Naive thymus-derived CD4-positive, alpha-beta T cell (primary cell): ENCODE measurements at regions not wholly inside any gene's neighbourhood (a gene's known extent, or its start where the extent isn't known, plus 50 kb on each side); places are given as distances from the start of the nearest gene placed in this dataset.

Source experiments
- ATAC-seq: fragments of 150-1000 bp; cut with Tn5 transposase; 2 replicates; pipeline ENCODE4 v1.10.0; 2021; ENCODE audit warnings: mild to moderate bottlenecking, moderate library complexity
- CTCF ChIA-PET: fragments of 350-600 bp; sonication (Branson Sonifier 250); formaldehyde crosslinking; loops from one replicate; lab custom pipeline; 2021; ENCODE audit warnings: antibody characterized with exemption; lab: Charles Lee
- POLR2A ChIA-PET: fragments of 350-600 bp; sonication (Branson Sonifier 250); formaldehyde crosslinking; loops from one replicate; lab custom pipeline; 2021; ENCODE audit warnings: antibody characterized with exemption, inconsistent platforms; lab: Charles Lee
- DNase-seq, 9 donors: peaks; one replicate each; pipeline versions ENCODE4 v3.0.0 to v3.0.0-alpha.2; 2020 to 2022; ENCODE audit warnings: mixed read lengths in 1 of 9
- H3K27ac ChIP-seq: one replicate; pipeline ENCODE4 v1.7.0; 2013; ENCODE audit warnings: mild to moderate bottlenecking, low read depth, low read length, moderate library complexity
- H3K27me3 ChIP-seq, 2 donors: one replicate each; pipeline ENCODE4 v1.7.0; 2013; ENCODE audit warnings: low read length in 2 of 2, mild to moderate bottlenecking in 2 of 2, moderate library complexity in 2 of 2; ENCODE audit not compliant: control insufficient read depth in 2 of 2, insufficient read depth in 2 of 2
- H3K36me3 ChIP-seq, 3 experiments: 1 replicate in 2 of 3; 2 replicates in 1 of 3; pipeline ENCODE4 v1.7.0; 2013; ENCODE audit warnings: low read length in 3 of 3, mild to moderate bottlenecking in 3 of 3, moderate library complexity in 1 of 3; ENCODE audit not compliant: insufficient read depth in 3 of 3, control insufficient read depth in 2 of 3
- H3K4me1 ChIP-seq, 2 donors: one replicate each; pipeline ENCODE4 v1.7.0; 2013; ENCODE audit warnings: low read length in 2 of 2, mild to moderate bottlenecking in 2 of 2, moderate library complexity in 1 of 2; ENCODE audit not compliant: control insufficient read depth in 2 of 2, insufficient read depth in 2 of 2
- H3K4me3 ChIP-seq: 2 replicates; pipeline ENCODE4 v1.7.0; 2013; ENCODE audit warnings: mild to moderate bottlenecking, low read length
- H3K9me3 ChIP-seq, 3 experiments: 1 replicate in 2 of 3; 2 replicates in 1 of 3; pipeline ENCODE4 v1.7.0; 2013; ENCODE audit warnings: low read length in 3 of 3; ENCODE audit not compliant: control insufficient read depth in 2 of 3
- H3K27ac Mint-ChIP-seq, 9 donors: one replicate each; pipeline ENCODE4 v1.8.0; 2020 to 2022; ENCODE audit warnings: mixed read lengths in 9 of 9, mild to moderate bottlenecking in 8 of 9, moderate library complexity in 5 of 9, inconsistent platforms in 2 of 9
- H3K27me3 Mint-ChIP-seq, 5 donors: one replicate each; pipeline ENCODE4 v1.8.0; 2021 to 2022; ENCODE audit warnings: mixed read lengths in 5 of 5, mild to moderate bottlenecking in 1 of 5
- H3K36me3 Mint-ChIP-seq, 5 donors: one replicate each; pipeline ENCODE4 v1.8.0; 2020 to 2022; ENCODE audit warnings: mixed read lengths in 5 of 5, mild to moderate bottlenecking in 3 of 5, inconsistent platforms in 1 of 5
- H3K4me1 Mint-ChIP-seq, 7 donors: one replicate each; pipeline ENCODE4 v1.8.0; 2020 to 2022; ENCODE audit warnings: mixed read lengths in 7 of 7, mild to moderate bottlenecking in 3 of 7, inconsistent platforms in 1 of 7
- H3K4me3 Mint-ChIP-seq, 10 donors: one replicate each; pipeline ENCODE4 v1.8.0; 2020 to 2022; ENCODE audit warnings: mild to moderate bottlenecking in 10 of 10, mixed read lengths in 10 of 10, moderate library complexity in 6 of 10, inconsistent platforms in 2 of 10
- H3K9me3 Mint-ChIP-seq, 11 donors: one replicate each; pipeline ENCODE4 v1.8.0; 2020 to 2022; ENCODE audit warnings: mixed read lengths in 11 of 11, mild to moderate bottlenecking in 4 of 11, inconsistent platforms in 1 of 11, moderate library complexity in 1 of 11
- intact Hi-C, 2 donors: fragments of 100-400 bp; cut with micrococcal nuclease; formaldehyde crosslinking; loops; one replicate each; pipeline ENCODE4 v1.15.1; 2023

GRCh38 chr5:143696921-143697320 lies 115.0 kb upstream of the HMHB1 start:
- Mint-ChIP-seq H3K4me1 (peaks cover 0 to 20% (median 0%) of the 10 kb centered on the region in 7 donors), H3K27ac (no peak overlapping the region), H3K36me3 (no peaks in the 10 kb centered on the region), H3K4me3 (no peak overlapping the region), H3K9me3 (peaks cover 0 to 13% (median 0%) of the 10 kb centered on the region in 11 donors), H3K27me3 (peaks cover 0 to 6% (median 5%) of the 10 kb centered on the region in 5 donors)
- ATAC-seq (no peak), DNase-seq (no peak)
- no peaks in the 10 kb centered on the region for H3K36me3 ChIP-seq
- intact Hi-C loops: no loop called here
- no peaks in the 10 kb centered on the region for H3K27me3 ChIP-seq
- H3K4me1 ChIP-seq: peaks cover 0 to 17% of the 10 kb centered on the region in 2 donors
- ChIA-PET CTCF (no interaction called here), POLR2A (no interaction called here)
- no peak overlapping the region for H3K4me3 ChIP-seq
- H3K27ac ChIP-seq: no peak overlapping the region
- H3K9me3 ChIP-seq: no peaks in the 10 kb centered on the region

- H3K36me3 Mint-ChIP-seq: no peaks in the 10 kb centered on the region
- H3K4me1 ChIP-seq: peaks cover 0 to 17% of the 10 kb centered on the region in 2 donors
- no peaks in the 10 kb centered on the region for H3K27me3 ChIP-seq
- no peaks in the 10 kb centered on the region for H3K9me3 ChIP-seq
- H3K4me3 Mint-ChIP-seq: no peak overlapping the region
- intact Hi-C loops: no loop called here
- DNase-seq (no peak), ATAC-seq (no peak)
- H3K9me3 Mint-ChIP-seq: peaks cover 0 to 11% (median under 1%) of the 10 kb centered on the region in 11 donors
- H3K27ac ChIP-seq: no peak overlapping the region
- CTCF ChIA-PET: no interaction called here
- peaks cover 0 to 20% (median 0%) of the 10 kb centered on the region in 7 donors for H3K4me1 Mint-ChIP-seq
- POLR2A ChIA-PET: no interaction called here
- H3K27me3 Mint-ChIP-seq: peaks cover 0 to 9% (median 7%) of the 10 kb centered on the region in 5 donors
- H3K4me3 ChIP-seq: no peak overlapping the region
- H3K27ac Mint-ChIP-seq: no peak overlapping the region
- H3K36me3 ChIP-seq: no peaks in the 10 kb centered on the region
Measured at GRCh38 chr5:143695941-143696340, 116.0 kb upstream of the HMHB1 start.

GRCh38 chr5:143695244-143695864 lies 116.6 kb upstream of the HMHB1 start:
- Mint-ChIP-seq H3K27me3 (peaks cover 0 to 13% (median 11%) of the 10 kb centered on the region in 5 donors), H3K4me3 (no peak overlapping the region), H3K36me3 (peaks cover 0 to 4% (median 0%) of the 10 kb centered on the region in 5 donors), H3K9me3 (peaks cover 3 to 14% (median 6%) of the 10 kb centered on the region in 11 donors), H3K27ac (no peak overlapping the region), H3K4me1 (peaks cover 0 to 20% (median 0%) of the 10 kb centered on the region in 7 donors)
- intact Hi-C loops: no loop called here
- Histone ChIP-seq H3K4me3 (no peak overlapping the region), H3K4me1 (peaks cover 0 to 17% of the 10 kb centered on the region in 2 donors), H3K27ac (no peak overlapping the region), H3K27me3 (no peaks in the 10 kb centered on the region), H3K9me3 (no peaks in the 10 kb centered on the region), H3K36me3 (no peaks in the 10 kb centered on the region)
- ATAC-seq: no peak
- ChIA-PET POLR2A (no interaction called here), CTCF (no interaction called here)
- DNase-seq: no peak

GRCh38 chr5:143694357-143694756 lies 117.6 kb upstream of the HMHB1 start:
- intact Hi-C loops: no loop called here
- peaks cover 0 to 20% (median 0%) of the 10 kb centered on the region in 7 donors for H3K4me1 Mint-ChIP-seq
- H3K27ac Mint-ChIP-seq: no peak overlapping the region
- Histone ChIP-seq H3K4me1 (peaks cover 0 to 17% of the 10 kb centered on the region in 2 donors), H3K4me3 (no peak overlapping the region), H3K36me3 (no peaks in the 10 kb centered on the region), H3K9me3 (no peaks in the 10 kb centered on the region), H3K27ac (no peak overlapping the region), H3K27me3 (no peaks in the 10 kb centered on the region)
- ATAC-seq: peak; percentile 27
- ChIA-PET CTCF (no interaction called here), POLR2A (no interaction called here)
- H3K36me3 Mint-ChIP-seq: peaks cover 0 to 11% (median 4%) of the 10 kb centered on the region in 5 donors
- peaks cover 6 to 21% (median 14%) of the 10 kb centered on the region in 11 donors for H3K9me3 Mint-ChIP-seq
- H3K4me3 Mint-ChIP-seq: no peak overlapping the region
- DNase-seq: no peak
- peaks cover 2 to 19% (median 13%) of the 10 kb centered on the region in 5 donors for H3K27me3 Mint-ChIP-seq

GRCh38 chr5:143693651-143694252 lies 118.2 kb upstream of the HMHB1 start:
- H3K36me3 ChIP-seq: no peaks in the 10 kb centered on the region
- H3K27me3 ChIP-seq: no peaks in the 10 kb centered on the region
- no peaks in the 10 kb centered on the region for H3K9me3 ChIP-seq
- DNase-seq (no peak), ATAC-seq (peak; percentile 80)
- H3K27ac ChIP-seq: no peak overlapping the region
- peaks cover 0 to 17% of the 10 kb centered on the region in 2 donors for H3K4me1 ChIP-seq
- ChIA-PET CTCF (no interaction called here), POLR2A (no interaction called here)
- Mint-ChIP-seq H3K27me3 (peaks cover 2 to 20% (median 13%) of the 10 kb centered on the region in 5 donors), H3K4me3 (no peak overlapping the region), H3K36me3 (peaks cover 0 to 12% (median 4%) of the 10 kb centered on the region in 5 donors), H3K27ac (no peak overlapping the region), H3K9me3 (peaks cover 6 to 23% (median 15%) of the 10 kb centered on the region in 11 donors), H3K4me1 (peaks cover 0 to 15% (median 0%) of the 10 kb centered on the region in 7 donors)
- intact Hi-C loops: no loop called here
- no peak overlapping the region for H3K4me3 ChIP-seq

GRCh38 chr5:143692342-143692741 lies 119.6 kb upstream of the HMHB1 start:
- Histone ChIP-seq H3K4me1 (peaks cover 0 to 17% of the 10 kb centered on the region in 2 donors), H3K27me3 (no peaks in the 10 kb centered on the region), H3K9me3 (no peaks in the 10 kb centered on the region), H3K36me3 (no peaks in the 10 kb centered on the region), H3K27ac (no peak overlapping the region), H3K4me3 (no peak overlapping the region)
- CTCF ChIA-PET: no interaction called here
- peaks cover 0 to 9% (median 0%) of the 10 kb centered on the region in 7 donors for H3K4me1 Mint-ChIP-seq
- no peak for DNase-seq
- H3K4me3 Mint-ChIP-seq: no peak overlapping the region
- intact Hi-C loops: no loop called here
- POLR2A ChIA-PET: no interaction called here
- H3K36me3 Mint-ChIP-seq: peaks cover 0 to 12% (median 4%) of the 10 kb centered on the region in 5 donors
- H3K27ac Mint-ChIP-seq: no peak overlapping the region
- H3K27me3 Mint-ChIP-seq: peaks cover 2 to 20% (median 13%) of the 10 kb centered on the region in 5 donors
- H3K9me3 Mint-ChIP-seq: peaks cover 7 to 25% (median 15%) of the 10 kb centered on the region in 11 donors
- no peak for ATAC-seq
